CD4-positive, alpha-beta T cell (primary cell): ENCODE measurements at regions not wholly inside any gene's neighbourhood (a gene's known extent, or its start where the extent isn't known, plus 50 kb on each side); places are given as distances from the start of the nearest gene placed in this dataset.

ENCODE experiments used
- ATAC-seq: fragments of 200-7000 bp; cut with Tn5 transposase; one replicate; pipeline ENCODE4 v1.10.0; 2022; ENCODE audit warnings: mild to moderate bottlenecking; ENCODE audit not compliant: poor library complexity
- CTCF ChIA-PET: fragments of 350-600 bp; sonication (Branson Sonifier 250); formaldehyde crosslinking; loops from one replicate; lab custom pipeline; 2021; ENCODE audit warnings: antibody characterized with exemption, inconsistent platforms; lab: Charles Lee
- POLR2A ChIA-PET: fragments of 350-600 bp; sonication (Branson Sonifier 250); formaldehyde crosslinking; loops from one replicate; lab custom pipeline; 2021; ENCODE audit warnings: antibody characterized with exemption, inconsistent platforms; lab: Charles Lee
- DNase-seq, 14 experiments: peaks; one replicate each; pipeline ENCODE4 v3.0.0-alpha.2; 2013 to 2020; ENCODE audit warnings: mixed read lengths in 2 of 14
- H3K27ac ChIP-seq, 2 donors: one replicate each; pipeline versions ENCODE4 v1.5.1 to v1.7.0; 2013; ENCODE audit warnings: low read length in 2 of 2, low read depth in 1 of 2, mild to moderate bottlenecking in 1 of 2
- H3K27me3 ChIP-seq, 2 experiments: 1 replicate in 1 of 2; 2 replicates in 1 of 2; pipeline versions ENCODE4 v1.6.1 to v1.7.0; 2013; ENCODE audit warnings: low read length in 2 of 2, control low read depth in 1 of 2, mild to moderate bottlenecking in 1 of 2, moderate library complexity in 1 of 2; ENCODE audit not compliant: insufficient read depth in 2 of 2, control insufficient read depth in 1 of 2
- H3K36me3 ChIP-seq: one replicate; pipeline ENCODE4 v1.6.1; 2013; ENCODE audit warnings: low read length, control low read depth; ENCODE audit not compliant: insufficient read depth
- H3K4me1 ChIP-seq: one replicate; pipeline ENCODE4 v1.6.1; 2013; ENCODE audit warnings: low read length, control low read depth; ENCODE audit not compliant: insufficient read depth
- H3K4me3 ChIP-seq: one replicate; pipeline ENCODE4 v1.5.1; 2013; ENCODE audit warnings: mild to moderate bottlenecking, low read length, moderate library complexity
- H3K9me3 ChIP-seq, 2 experiments: 1 replicate in 1 of 2; 2 replicates in 1 of 2; pipeline versions ENCODE4 v1.6.1 to v1.7.0; 2013; ENCODE audit warnings: low read length in 2 of 2, mild to moderate bottlenecking in 2 of 2, control low read depth in 1 of 2, moderate library complexity in 1 of 2; ENCODE audit not compliant: control insufficient read depth in 1 of 2, insufficient read depth in 1 of 2
- H3K27ac Mint-ChIP-seq: one replicate; pipeline ENCODE4 v1.8.0; 2020; ENCODE audit warnings: mixed read lengths
- H3K27me3 Mint-ChIP-seq: one replicate; pipeline ENCODE4 v1.8.0; 2021; ENCODE audit warnings: mixed read lengths
- H3K36me3 Mint-ChIP-seq: one replicate; pipeline ENCODE4 v1.8.0; 2021; ENCODE audit warnings: low read depth, mixed read lengths
- H3K4me1 Mint-ChIP-seq: one replicate; pipeline ENCODE4 v1.8.0; 2021; ENCODE audit warnings: low read depth, mixed read lengths
- H3K4me3 Mint-ChIP-seq: one replicate; pipeline ENCODE4 v1.8.0; 2020; ENCODE audit warnings: mild to moderate bottlenecking, mixed read lengths
- H3K9me3 Mint-ChIP-seq: one replicate; pipeline ENCODE4 v1.8.0; 2020; ENCODE audit warnings: mixed read lengths
- intact Hi-C, 2 experiments: fragments of 100-400 bp; cut with DNase I in 1 of 2; cut with micrococcal nuclease in 1 of 2; formaldehyde crosslinking; loops; one replicate each; pipeline versions ENCODE4 v1.15.1 to v1.9.0; 2023 to 2025; cut with DNase I, micrococcal nuclease
- TF ChIP-seq, protein P1 (sequence below): fragments of 200-600 bp; IDR thresholded peaks from one replicate; pipeline ENCODE4 v1.8.0; 2022; ENCODE audit warnings: antibody characterized with exemption, mild to moderate bottlenecking

DNA sequence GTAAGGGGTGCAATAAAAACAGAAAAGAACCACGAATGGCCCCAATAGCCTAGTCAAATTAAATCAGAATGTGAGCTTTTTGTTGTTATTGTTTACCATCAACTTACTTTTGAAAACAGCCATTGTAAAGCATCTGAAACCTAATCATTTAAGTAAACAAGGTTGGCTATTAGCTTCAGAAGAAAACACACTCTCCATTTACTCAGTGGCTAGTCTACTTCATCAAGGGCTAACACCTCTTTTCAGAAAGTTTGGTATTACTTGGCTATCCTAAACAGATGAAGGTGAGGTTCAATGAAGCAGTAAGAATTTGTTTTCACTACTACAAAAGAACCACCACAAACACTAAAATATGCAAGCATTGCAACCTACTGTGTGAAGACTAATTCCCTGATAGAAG is 398.0 kb downstream of the CDH2 start:
- no peak overlapping the region for H3K4me3 ChIP-seq
- DNase-seq, result no peak
- Mint-ChIP-seq H3K4me1 (no peaks in the 10 kb centered on the region), H3K27ac (no peak overlapping the region), H3K4me3 (no peak overlapping the region), H3K9me3 (peaks cover 3% of the 10 kb centered on the region), H3K36me3 (no peaks in the 10 kb centered on the region), H3K27me3 (no peaks in the 10 kb centered on the region)
- no peaks in the 10 kb centered on the region for H3K27me3 ChIP-seq
- POLR2A ChIA-PET, result no interaction called here
- TF ChIP-seq, protein P1, sequence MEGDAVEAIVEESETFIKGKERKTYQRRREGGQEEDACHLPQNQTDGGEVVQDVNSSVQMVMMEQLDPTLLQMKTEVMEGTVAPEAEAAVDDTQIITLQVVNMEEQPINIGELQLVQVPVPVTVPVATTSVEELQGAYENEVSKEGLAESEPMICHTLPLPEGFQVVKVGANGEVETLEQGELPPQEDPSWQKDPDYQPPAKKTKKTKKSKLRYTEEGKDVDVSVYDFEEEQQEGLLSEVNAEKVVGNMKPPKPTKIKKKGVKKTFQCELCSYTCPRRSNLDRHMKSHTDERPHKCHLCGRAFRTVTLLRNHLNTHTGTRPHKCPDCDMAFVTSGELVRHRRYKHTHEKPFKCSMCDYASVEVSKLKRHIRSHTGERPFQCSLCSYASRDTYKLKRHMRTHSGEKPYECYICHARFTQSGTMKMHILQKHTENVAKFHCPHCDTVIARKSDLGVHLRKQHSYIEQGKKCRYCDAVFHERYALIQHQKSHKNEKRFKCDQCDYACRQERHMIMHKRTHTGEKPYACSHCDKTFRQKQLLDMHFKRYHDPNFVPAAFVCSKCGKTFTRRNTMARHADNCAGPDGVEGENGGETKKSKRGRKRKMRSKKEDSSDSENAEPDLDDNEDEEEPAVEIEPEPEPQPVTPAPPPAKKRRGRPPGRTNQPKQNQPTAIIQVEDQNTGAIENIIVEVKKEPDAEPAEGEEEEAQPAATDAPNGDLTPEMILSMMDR, result no peak
- no peak overlapping the region for H3K27ac ChIP-seq
- ATAC-seq, result no peak
- no peaks in the 10 kb centered on the region for H3K9me3 ChIP-seq
- intact Hi-C loops, result loop anchor here in 1 of 2 experiments (10.0 kb wide), 1 partner anchor 56 kb away; no protein-coding TSS in a partner anchor
- no peaks in the 10 kb centered on the region for H3K4me1 ChIP-seq
- H3K36me3 ChIP-seq, result no peaks in the 10 kb centered on the region
- CTCF ChIA-PET, result interaction anchor here (0.6 kb wide), 1 partner anchor 195 kb away, joined by 4 read pairs; no protein-coding TSS in a partner anchor

- ChIA-PET CTCF (no interaction called here), POLR2A (no interaction called here)
- Histone ChIP-seq H3K4me1 (no peaks in the 10 kb centered on the region), H3K27ac (no peak overlapping the region), H3K27me3 (no peaks in the 10 kb centered on the region), H3K9me3 (no peaks in the 10 kb centered on the region), H3K4me3 (no peak overlapping the region), H3K36me3 (no peaks in the 10 kb centered on the region)
- no peaks in the 10 kb centered on the region for H3K27me3 Mint-ChIP-seq
- no peak overlapping the region for H3K4me3 Mint-ChIP-seq
- TF ChIP-seq, protein P1, result no peak
- H3K9me3 Mint-ChIP-seq, result peaks cover 3% of the 10 kb centered on the region
- ATAC-seq (no peak), DNase-seq (no peak)
- no peaks in the 10 kb centered on the region for H3K4me1 Mint-ChIP-seq
- no peaks in the 10 kb centered on the region for H3K36me3 Mint-ChIP-seq
- intact Hi-C loops, result loop anchor here in 1 of 2 experiments (10.0 kb wide), 1 partner anchor 56 kb away; no protein-coding TSS in a partner anchor
- no peak overlapping the region for H3K27ac Mint-ChIP-seq
These were observed 398.5 kb downstream of the CDH2 start for GRCh38 chr18:27778441-27778840.

DNA sequence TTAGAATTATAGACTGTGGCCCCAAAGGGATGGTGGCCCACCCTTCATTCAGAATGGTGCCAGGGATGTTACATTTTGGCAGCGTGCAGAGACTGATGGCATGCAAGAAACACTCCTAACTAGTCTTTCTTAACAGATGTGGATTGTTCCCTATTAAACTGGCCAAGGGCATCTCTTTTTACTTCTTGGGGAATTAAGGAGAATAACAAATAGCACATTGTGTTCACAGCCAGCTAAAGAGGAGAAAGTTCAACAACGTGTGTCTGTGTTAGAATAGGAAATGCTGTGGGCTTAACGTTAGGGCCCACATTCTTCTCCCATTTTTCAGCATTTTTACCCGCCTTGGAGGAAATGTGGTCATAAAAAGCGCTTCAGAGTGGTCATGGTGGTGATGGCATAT is 404.8 kb downstream of the CDH2 start:
- intact Hi-C loops, result loop anchor here in 1 of 2 experiments (10.0 kb wide), 1 partner anchor 63 kb away; no protein-coding TSS in a partner anchor
- Mint-ChIP-seq H3K27me3 (no peaks in the 10 kb centered on the region), H3K36me3 (no peaks in the 10 kb centered on the region), H3K9me3 (peaks cover 6% of the 10 kb centered on the region), H3K4me3 (no peak overlapping the region), H3K27ac (no peak overlapping the region), H3K4me1 (no peaks in the 10 kb centered on the region)
- H3K4me3 ChIP-seq, result no peak overlapping the region
- H3K27me3 ChIP-seq, result no peaks in the 10 kb centered on the region
- TF ChIP-seq, protein P1, result no peak
- POLR2A ChIA-PET, result no interaction called here
- H3K4me1 ChIP-seq, result no peaks in the 10 kb centered on the region
- CTCF ChIA-PET, result no interaction called here
- no peak for ATAC-seq
- DNase-seq, result no peak
- no peak overlapping the region for H3K27ac ChIP-seq
- H3K36me3 ChIP-seq, result no peaks in the 10 kb centered on the region
- H3K9me3 ChIP-seq, result peaks cover 0 to 7% of the 10 kb centered on the region in 2 experiments
